DMS153 treated with DMSO at 0.1 percent for 48 hours (cell line): ENCODE measurements at regions not wholly inside any gene's neighbourhood (a gene's known extent, or its start where the extent isn't known, plus 50 kb on each side); places are given as distances from the start of the nearest gene placed in this dataset.
"Not testable (repeated sequence)": the region's sequence is repeated elsewhere in the genome, so short reads cannot be mapped to it uniquely, and the experiment has no call there.

Experiments
- DNase-seq: peaks from one replicate; lab custom pipeline; 2025; ENCODE audit not compliant: unreplicated experiment; lab: John Stamatoyannopoulos, UW

DNA sequence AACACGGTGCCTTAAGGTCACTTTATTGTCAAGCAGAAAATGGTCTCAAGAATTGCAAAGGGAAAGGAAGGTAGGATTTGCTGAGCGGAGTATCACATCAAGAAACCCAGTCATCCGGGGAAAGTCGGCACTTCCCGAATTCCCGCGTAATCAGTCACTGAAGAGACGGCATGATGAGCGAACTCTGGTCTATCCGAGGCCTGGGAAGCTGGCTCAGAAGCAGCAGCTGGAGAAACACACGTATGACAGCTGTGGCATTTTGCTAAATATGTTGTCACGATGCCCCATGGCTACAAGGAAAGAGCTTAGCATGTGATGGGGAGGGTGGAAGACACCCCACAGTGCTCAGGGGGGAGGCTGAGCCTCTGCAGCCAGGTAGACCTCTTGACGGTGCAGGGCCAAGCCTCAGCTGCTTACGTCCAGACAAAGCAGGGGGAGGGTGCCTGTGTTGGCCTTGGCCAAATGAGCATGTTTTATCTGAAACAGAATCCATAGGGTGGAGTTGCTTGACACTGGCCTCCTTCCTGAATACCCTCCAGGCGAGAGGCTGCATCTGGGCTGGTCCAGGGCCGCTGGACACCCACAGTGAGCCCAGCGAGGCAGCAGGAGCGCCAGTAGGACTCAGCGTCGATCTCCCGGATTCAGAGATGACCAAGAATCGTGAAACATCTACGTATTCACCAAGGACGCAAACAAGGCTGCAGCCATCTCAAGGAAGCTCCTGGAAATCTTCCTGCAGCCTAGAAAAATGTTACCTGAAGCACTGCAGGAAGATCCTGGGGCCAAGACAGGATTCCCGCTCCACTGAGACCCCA lies 118.8 kb upstream of the AFDN start:
- DNase-seq: no peak

DNA sequence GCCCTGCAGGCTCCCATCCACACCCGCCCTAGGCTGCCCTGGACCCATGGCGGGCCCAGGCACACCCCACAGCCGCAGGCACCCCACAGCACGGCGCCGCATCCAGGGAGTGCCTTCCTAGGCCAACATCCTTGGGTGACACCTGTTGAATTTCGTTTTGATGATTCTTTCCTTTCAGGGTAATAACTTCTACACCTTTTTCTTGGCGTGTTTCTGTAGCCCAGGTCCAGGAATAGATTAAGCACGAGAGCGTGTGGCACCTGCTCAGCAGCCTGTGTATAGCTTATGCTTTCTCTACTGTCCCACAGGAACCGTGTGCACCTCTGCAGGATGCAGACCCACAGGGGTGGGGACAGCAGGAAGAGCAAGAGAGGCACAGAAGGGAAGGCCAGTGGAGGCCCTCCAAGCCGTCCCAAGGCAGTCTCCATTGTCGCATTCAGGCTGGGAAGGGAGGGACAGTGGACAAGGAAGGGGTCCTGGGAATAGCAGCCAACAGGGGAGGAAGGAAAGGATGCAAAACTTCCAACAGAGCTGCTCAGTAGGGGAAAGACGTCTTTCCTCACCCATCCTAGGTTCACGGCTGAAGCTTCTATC lies 118.1 kb upstream of the AFDN start:
- DNase-seq: no peak

DNA sequence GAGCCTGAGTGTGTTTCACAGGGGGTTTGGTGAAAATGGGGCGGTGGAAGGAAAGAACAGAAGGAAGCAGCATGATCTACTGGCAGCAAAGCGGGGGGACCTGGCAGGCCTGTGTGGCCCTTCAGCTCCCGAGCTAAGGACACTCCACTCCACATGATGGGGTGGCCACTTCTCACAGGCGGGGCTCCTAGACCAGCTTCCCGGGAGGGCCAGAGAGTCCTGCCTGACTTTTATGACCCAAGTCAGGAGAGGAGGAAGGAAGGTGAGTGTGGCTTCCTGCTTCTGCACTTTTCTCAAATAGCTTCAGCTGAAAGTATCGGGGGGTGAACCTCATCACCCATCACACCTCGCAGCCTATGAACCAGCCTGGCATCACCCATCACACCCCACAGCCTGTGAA lies 117.5 kb upstream of the AFDN start:
- DNase-seq: no peak

DNA sequence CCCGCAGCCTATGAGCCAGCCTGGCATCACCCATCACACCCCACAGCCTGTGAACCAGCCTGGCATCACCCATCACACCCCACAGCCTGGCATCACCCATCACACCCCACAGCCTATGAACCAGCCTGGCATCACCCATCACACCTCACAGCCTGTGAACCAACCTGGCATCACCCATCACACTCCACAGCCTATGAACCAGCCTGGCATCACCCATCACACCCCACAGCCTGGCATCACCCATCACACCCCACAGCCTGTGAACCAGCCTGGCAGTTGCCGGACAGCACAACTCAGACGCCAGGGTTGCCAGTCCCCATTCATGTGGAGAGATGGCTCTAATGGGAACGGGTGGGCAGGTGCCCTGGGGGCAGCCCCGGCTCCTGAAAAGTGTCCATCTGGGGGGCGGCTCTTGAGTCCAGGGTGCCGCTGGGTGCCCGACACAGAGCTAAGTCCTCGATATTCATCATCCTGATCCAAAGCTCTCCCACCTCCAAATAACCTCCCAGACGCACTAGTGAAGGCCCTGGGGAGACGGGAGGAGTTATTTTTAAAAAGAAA lies 116.9 kb upstream of the AFDN start:
- DNase-seq: not testable (repeated sequence)

DNA sequence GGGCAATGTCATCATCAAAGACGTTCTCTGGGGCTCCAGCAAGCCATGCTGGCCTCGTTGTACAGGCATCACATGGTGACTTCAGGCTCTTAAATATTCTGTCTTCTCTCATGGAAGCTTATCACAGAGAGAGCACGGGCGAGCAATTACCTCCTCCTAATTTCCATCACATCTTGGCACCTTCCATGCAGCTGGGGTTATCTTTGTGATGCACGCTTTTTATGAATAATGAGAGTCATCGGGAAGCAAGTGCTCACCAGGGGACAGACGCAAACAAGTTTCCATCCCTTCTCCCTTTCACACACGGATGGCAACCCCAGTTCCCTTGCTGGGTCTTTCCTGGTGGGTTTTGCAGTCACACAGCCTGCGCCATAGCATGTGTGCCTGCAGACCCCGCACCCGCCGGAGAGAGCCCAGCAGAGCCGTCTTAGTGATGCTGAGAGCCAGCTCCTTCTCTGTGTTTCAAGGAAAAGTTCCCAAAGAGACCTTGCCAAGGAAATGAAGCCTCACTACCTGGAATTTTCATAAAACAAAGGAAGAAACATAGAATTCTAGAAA lies 116.3 kb upstream of the AFDN start:
- DNase-seq: no peak

DNA sequence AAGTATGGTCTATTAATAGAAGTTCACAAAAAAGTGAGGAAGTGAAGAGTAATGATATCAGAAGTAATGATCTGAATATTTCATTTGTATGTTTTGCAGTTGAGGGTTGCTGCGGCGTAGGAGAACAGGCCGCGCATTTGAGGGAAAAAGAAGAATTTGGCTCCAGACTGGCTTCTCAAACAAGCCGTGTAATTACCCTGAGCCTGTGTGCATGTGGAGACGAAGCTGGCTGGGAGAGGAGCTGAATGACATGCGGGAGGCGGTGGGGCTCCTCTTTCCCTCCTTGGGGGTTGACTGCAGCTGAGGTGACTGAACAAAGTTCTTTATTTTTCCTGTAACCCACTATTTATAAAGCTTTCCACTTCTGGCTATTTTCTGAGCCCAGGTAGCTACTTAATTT lies 115.5 kb upstream of the AFDN start:
- DNase-seq: no peak

DNA sequence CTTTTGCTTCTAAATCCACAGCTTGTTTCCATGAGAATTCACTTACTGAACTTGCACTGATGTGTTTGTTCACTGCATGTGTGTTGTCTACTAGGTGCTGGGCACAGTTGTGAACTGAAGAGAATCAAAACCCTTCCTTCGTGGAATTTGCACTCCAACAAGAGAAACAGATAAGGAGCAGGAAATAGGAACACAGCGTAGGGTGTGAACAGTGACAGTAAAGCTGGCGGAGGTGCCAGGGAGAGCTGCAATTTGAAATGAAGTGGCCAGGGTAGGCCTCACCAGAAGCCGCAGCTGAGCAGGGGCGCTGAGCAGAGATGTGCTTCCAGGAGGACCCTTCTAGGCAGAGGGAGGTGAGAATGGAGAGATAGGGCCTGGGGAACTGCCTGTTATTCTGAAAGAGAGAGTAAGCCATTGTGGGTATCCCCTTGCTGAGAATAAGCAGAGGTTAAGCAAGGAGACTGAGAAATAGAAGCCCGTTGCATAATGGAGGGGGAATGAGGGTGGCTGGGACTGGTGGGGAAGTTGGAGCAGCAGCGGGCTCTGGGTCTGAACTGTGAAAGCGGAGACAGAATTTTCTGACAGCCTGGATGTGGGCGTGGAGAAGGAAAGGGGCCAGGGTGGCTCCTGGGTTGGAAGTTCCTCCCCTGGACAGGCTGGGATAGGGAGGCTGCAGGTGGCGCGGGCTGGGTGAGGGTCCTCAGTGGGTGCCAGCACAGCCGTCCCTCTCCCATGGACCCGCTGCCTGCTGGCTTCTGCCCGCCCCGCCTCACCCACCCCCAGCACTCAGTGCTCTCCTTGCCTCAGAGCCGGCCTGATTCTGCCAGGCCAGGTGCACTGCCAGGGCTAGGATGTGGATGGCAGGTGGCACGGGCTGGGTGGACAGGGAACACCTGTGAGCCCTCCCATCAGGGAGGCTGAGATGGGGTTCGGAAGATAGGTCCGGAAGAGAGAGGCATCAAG lies 114.7 kb upstream of the AFDN start:
- no peak for DNase-seq

DNA sequence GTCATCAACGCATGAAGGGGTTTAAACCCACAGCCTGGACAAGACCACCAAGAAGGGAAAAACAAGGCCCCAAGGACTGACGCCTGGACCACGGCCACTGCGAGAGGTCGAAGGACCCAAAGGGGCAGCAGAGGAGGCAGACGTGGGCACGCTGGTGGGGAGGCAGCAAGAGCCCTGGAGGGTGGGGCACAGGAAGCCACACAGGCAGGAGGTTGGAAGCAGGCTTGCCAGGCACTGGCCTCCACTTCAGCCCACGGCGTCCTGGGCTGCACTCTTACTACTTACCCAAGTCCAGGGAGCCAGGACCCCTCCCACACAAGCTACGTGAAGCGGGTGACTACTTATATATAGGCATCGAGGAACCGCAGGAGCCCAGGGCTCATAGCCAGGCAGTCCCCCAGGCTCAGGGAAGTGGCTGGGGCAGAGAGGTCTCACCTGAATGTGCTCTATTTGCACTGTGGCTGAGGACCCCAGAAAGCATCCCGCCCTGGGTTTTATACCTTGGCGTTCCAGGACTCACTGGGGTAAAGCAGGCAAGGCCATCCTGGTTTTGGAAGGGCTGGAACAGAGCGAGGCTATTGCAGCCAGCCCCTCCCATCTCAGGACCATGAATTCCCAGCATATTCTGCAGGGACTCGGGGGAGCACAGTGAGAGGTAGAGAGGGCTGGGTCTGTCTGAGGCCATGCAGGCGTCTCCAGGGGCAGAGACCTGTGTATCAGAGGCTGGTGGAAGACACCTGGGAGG lies 113.8 kb upstream of the AFDN start:
- no peak for DNase-seq

DNA sequence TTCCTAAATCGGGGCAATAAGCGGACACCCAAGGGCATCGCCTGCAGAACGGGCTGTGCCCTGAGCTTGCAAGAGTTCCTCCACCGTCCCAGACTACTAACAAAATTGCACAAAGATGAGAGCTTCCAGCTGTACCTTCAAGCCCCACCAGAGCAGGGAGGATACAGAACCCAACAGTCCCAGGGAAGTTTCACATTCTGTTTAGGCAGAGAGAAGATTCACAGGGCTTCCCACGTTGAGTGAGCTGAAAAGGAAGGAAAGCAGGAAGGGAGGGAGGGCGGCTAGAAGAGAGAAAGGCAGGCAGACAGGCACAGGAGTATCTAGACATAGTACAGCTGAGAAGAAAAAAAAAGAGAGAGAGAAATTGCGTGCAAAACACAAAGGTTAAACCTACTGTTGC lies 112.6 kb upstream of the AFDN start:
- DNase-seq: no peak

DNA sequence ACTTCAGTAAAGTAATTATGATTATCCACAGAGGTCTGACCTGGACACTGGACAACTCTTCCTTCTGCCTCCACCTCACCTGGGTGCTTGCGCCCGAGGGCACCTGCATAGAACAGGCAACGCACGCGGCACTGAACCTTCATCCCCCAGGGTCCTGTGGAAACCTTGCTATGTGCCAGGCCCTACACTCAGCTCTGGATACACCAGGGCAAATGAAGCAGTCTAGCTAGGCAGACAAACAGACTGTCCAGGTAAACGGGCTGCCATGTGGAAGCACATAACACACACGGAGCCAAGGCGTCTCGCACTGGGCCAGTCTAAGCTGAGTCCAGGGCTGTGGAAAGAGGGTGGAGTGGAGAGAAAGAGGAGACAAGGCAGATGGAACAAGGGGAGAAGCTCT lies 109.3 kb upstream of the AFDN start:
- no peak for DNase-seq

DNA sequence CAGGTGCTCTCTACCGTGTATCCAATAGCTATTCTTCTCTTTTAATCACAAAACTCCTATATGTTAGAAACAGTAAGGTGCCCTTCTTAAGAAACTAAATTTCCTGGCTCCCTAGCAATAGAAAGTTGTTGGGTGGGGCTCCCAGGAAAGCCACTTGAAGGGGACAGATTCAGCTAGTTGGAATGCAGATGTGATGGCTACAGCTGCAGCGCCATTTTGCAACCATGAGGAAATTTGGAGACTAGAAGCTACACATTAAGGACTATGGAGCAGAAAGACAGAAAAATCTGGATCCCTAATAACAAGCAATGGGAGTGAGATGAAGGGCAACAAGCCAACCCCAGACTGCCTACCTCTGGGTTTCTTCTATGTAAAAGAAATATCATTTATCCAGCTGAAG lies 108.8 kb upstream of the AFDN start:
- DNase-seq: no peak

DNA sequence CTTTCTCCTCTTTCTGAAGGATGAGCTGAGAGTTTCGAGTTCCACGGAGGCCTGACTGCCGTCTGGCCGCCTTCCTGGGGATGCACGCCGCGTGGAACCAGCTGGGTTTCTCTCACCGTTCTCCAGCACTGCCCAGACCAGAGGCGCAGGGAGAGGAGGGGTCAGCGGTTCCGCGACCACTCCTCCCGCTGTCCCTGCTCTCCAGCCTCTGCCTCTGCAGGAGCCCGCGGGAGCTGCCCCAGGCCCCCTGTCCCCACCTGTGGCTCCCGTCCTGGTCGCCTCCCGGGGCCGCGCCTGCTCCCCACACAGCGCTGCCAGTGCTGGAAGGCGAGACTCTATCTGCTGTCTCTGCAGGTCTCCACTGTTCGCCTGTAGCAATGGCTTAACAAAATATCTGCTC lies 106.8 kb upstream of the AFDN start:
- no peak for DNase-seq

DNA sequence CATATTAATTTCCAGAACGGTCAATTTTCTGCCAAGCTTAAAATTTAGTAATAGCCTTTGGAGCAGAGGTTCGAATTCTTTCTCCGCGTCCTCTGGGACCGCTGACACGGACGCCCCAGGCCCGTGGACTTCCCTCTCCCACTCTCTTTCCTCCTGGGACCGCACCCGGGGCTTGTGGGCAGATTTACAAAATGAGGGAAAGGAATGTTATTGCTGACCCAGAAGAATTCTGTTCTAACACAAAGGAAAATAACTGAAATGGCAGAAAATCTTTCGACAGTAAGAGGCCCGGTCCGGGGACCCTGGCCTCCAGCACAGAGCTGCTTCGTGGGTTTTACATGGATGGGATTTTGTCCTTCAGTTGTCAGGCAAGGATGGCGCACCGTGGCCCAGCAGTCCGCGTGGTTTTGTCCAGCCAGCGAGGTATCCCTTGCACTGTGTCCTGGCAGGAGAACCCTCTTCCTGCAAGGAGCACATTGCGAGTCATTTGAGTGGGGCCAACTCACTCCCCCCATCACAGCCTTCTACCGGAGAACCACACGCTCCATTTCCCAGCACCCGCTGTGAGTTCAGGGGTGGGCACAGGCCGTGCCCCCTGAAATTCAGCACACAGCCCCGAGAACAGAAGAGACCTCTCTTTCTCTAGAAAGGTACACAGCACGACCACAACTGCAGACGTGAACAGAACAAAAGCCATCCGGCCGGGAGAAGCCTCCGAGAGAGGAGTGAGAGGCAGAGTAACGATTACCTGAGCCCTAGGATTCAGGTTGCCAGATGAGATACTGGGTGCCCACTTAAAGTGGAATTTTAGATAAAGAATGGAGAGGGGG lies 106.0 kb upstream of the AFDN start:
- no peak for DNase-seq

DNA sequence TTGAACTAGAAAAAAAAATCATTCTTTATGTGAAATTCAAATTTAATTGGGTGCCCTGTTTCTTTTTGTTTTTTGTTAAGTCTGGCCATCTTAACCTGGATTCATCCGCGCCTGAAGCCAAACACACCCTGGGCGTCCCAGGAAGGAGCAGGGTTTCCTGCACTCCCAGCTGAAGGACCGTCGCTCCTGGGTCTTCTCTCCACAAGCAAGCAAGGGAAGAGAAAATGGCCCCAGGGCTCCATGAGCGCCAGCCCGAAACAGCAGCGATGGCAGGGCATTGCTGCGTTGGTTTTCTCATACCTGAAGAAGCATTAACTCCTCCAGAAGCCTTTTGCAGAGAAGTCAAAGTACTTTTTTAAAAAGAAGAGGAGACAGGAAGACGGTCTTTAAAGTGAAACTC lies 105.4 kb upstream of the AFDN start:
- DNase-seq: no peak

DNA sequence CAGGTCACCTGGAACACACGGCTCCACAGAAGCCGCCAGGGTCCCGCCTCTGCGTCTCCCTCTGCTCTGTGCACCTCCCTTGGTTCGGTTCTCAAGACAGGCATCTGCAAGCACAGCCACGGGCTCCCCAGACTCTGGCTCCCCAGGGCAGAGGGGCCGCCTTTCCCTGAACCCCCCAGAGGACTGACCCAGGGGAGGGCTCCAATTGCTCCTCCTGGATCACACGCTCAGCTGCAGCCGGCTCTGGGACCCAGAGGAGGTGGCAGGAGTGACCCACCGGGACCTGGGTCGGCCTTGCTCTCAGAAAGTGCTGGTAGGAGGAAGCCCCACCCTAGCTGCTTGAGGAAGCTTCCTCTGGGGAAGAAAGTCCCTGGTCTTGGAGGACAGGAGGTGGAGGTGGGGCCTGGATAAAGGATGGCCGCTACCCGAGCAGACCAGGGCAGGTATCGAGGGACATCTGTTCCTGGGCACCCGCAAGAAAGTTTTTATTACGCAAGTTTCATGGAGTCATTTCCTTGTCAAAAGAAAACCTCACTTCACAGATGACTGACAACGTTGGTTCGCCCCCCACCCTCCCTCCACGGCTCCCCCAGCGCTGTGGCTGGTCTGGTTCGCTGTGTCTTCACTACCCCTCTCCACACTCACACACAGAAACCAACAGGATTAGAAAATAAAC lies 103.9 kb upstream of the AFDN start:
- no peak for DNase-seq

DNA sequence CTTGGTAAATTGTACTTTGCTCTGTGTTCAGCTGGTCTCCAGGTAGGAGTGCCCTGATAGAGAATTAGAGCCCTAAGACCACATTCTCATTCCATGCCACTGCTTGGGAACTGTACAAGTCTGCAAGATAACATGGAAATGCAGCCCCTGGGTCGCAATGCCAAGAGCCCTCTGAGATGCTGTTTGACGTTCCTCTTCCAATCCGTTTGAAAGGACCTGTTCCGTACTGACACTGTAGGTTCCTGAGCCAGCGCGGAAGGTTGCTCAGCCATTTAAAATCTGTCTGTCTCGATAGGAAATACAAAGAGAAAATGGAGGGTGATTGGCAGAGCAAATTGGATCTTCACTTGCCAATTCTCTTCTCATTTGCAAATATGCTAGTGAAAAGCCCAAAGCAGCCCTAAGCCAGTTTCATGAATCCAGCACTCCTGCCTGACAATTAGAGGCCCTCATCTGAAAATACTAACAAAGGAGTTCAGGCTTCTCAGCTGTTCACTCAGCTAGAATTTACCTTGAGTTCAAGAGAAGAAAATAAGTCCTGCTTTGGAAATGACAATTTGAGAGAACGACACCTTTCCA lies 100.6 kb upstream of the AFDN start:
- DNase-seq: no peak

DNA sequence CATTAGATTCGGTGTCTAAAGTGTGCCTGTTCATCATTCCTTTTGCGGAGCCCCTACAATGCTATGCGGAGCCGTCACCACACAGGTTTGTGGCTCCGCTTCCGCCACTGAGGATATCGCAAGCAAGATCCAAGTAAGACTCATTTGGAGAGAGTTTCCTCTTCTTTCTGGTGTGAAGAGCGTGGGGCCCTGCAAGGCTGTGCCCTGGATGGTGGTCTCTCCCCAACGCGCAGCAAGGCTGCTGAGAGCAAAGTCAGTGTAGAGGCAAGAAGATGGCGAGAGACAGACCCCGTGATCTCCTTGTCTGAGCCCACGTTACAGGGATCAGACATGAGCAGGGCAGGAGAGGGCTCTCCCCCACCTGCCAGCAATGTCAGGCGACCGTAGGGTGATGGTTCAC lies 96.3 kb upstream of the AFDN start:
- no peak for DNase-seq

DNA sequence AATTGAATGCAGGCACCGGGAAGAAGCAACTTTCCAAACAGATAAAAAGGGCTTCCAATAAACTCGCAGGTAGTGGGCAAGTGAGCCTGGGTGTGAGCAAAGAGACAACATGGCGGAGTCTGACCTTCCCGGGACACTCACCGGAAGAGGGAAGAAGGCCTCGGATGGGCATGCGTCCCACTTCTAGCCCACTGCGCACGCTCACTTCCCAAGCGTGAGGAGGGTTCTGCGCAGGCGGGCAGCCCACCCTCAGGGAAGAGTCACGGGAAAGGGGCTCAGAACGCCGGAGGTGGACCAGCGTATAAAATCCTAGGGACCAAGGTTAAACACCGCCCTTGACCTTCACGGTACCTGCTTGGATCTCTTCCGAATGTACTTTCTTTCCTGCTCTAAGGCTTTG lies 95.5 kb upstream of the AFDN start:
- no peak for DNase-seq
